T47D (cell line): ENCODE measurements at regions not wholly inside any gene's neighbourhood (a gene's known extent, or its start where the extent isn't known, plus 50 kb on each side); places are given as distances from the start of the nearest gene placed in this dataset.

Source experiments
- DNase-seq, 2 experiments: peaks; one replicate each; pipeline versions ENCODE4 v3.0.0 to v3.0.0-alpha.2; 2011 to 2012; ENCODE audit warnings: low read depth in 1 of 2, low spot score in 1 of 2
- JUND ChIP-seq: IDR thresholded peaks from 2 replicates; pipeline ENCODE4 v1.6.1; 2012; ENCODE audit warnings: low read depth
- in situ Hi-C: cut with HindIII; loops from 2 replicates; pipeline ENCODE4 v1.10.0; 2016; ENCODE audit warnings: low sequenced_read_pairs, low pct_unique_long_range_greater_than_20kb

GRCh38 chr10:100679327-100679726 is 66.1 kb upstream of the PAX2 start:
- DNase-seq = no peak
- TF ChIP-seq JUND = no peak
- in situ Hi-C loops = no loop called here

- DNase-seq = no peak
- no peak for TF ChIP-seq JUND
- in situ Hi-C loops = no loop called here
Measured at GRCh38 chr10:100683004-100683403, 62.4 kb upstream of the PAX2 start.

GRCh38 chr10:100683545-100684300 is 61.7 kb upstream of the PAX2 start:
- in situ Hi-C loops = no loop called here
- no peak for TF ChIP-seq JUND
- no peak for DNase-seq

- DNase-seq = no peak
- in situ Hi-C loops = no loop called here
- TF ChIP-seq JUND = no peak
Measured at GRCh38 chr10:100684688-100685235, 60.6 kb upstream of the PAX2 start.

GRCh38 chr10:100685331-100685730 is 60.1 kb upstream of the PAX2 start:
- TF ChIP-seq JUND = no peak
- DNase-seq = no peak
- in situ Hi-C loops = no loop called here

GRCh38 chr10:100687143-100688003 is 58.0 kb upstream of the PAX2 start:
- in situ Hi-C loops = no loop called here
- DNase-seq = no peak
- TF ChIP-seq JUND = no peak

- DNase-seq = no peak
- in situ Hi-C loops = no loop called here
- no peak for TF ChIP-seq JUND
Measured at GRCh38 chr10:100688201-100688600, 57.2 kb upstream of the PAX2 start.

- no peak for DNase-seq
- in situ Hi-C loops = no loop called here
- no peak for TF ChIP-seq JUND
Measured at GRCh38 chr10:100693821-100694220, 51.6 kb upstream of the PAX2 start.
